CD14-positive monocyte (primary cell): ENCODE measurements at regions not wholly inside any gene's neighbourhood (a gene's known extent, or its start where the extent isn't known, plus 50 kb on each side); places are given as distances from the start of the nearest gene placed in this dataset.

Experiments used
- DNase-seq, 3 donors: peaks; one replicate each; pipeline ENCODE4 v3.0.0-alpha.2; 2011 to 2022
- H2AFZ ChIP-seq: 2 replicates; pipeline ENCODE4 v1.6.0; 2012; ENCODE audit warnings: mild to moderate bottlenecking, low read depth, low read length, inconsistent platforms; ENCODE audit not compliant: insufficient read depth, poor library complexity, severe bottlenecking
- H3K27ac ChIP-seq, 2 donors: 1 replicate in 1 of 2; 2 replicates in 1 of 2; pipeline ENCODE4 v1.5.1; 2012 to 2013; ENCODE audit warnings: low read length in 2 of 2, control low read depth in 1 of 2, inconsistent platforms in 1 of 2, low read depth in 1 of 2, mild to moderate bottlenecking in 1 of 2
- H3K27me3 ChIP-seq, 2 donors: one replicate each; pipeline versions ENCODE4 v1.6.0 to v1.6.1; 2011 to 2013; ENCODE audit warnings: low read length in 2 of 2; ENCODE audit not compliant: control insufficient read depth in 2 of 2, insufficient read depth in 2 of 2
- H3K36me3 ChIP-seq, 2 donors: replicated peaks in 1 of 2; 1 replicate in 1 of 2; 2 replicates in 1 of 2; pipeline versions ENCODE4 v1.5.1 to v1.6.1; 2012 to 2013; ENCODE audit warnings: low read length in 2 of 2, control low read depth in 1 of 2, inconsistent platforms in 1 of 2, mild to moderate bottlenecking in 1 of 2; ENCODE audit not compliant: insufficient read depth in 2 of 2, control insufficient read depth in 1 of 2
- H3K4me1 ChIP-seq, 2 donors: 1 replicate in 1 of 2; 2 replicates in 1 of 2; pipeline versions ENCODE4 v1.5.1 to v1.6.1; 2012 to 2013; ENCODE audit warnings: low read length in 2 of 2, control low read depth in 1 of 2, inconsistent platforms in 1 of 2, mild to moderate bottlenecking in 1 of 2, moderate library complexity in 1 of 2; ENCODE audit not compliant: insufficient read depth in 2 of 2, control insufficient read depth in 1 of 2
- H3K4me2 ChIP-seq: replicated peaks from 2 replicates; pipeline ENCODE3; 2012; ENCODE audit warnings: low read length, moderate library complexity, mild to moderate bottlenecking; ENCODE audit not compliant: poor library complexity, severe bottlenecking; ENCODE audit errors: extremely low read depth
- H3K4me3 ChIP-seq, 3 experiments: fragments of 200-600 bp in 1 of 3; sonication (generic) in 1 of 3; replicated peaks in 1 of 3; 1 replicate in 2 of 3; 2 replicates in 1 of 3; pipeline ENCODE4 v1.5.1; 2011 to 2013; ENCODE audit warnings: low read length in 3 of 3, mild to moderate bottlenecking in 3 of 3, control low read depth in 2 of 3, low read depth in 2 of 3, inconsistent platforms in 1 of 3, moderate library complexity in 1 of 3
- H3K79me2 ChIP-seq: 2 replicates; pipeline ENCODE4 v1.6.0; 2012; ENCODE audit warnings: mild to moderate bottlenecking, control low read depth, inconsistent platforms, low read length, moderate library complexity; ENCODE audit not compliant: insufficient read depth
- H3K9ac ChIP-seq: 2 replicates; pipeline ENCODE4 v1.6.0; 2017; ENCODE audit warnings: low read length, mild to moderate bottlenecking; ENCODE audit not compliant: insufficient read depth, poor library complexity, severe bottlenecking
- H3K9me3 ChIP-seq, 2 donors: replicated peaks in 1 of 2; 1 replicate in 1 of 2; 2 replicates in 1 of 2; pipeline versions ENCODE4 v1.5.1 to v1.6.1; 2012 to 2013; ENCODE audit warnings: low read length in 2 of 2, control low read depth in 1 of 2; ENCODE audit not compliant: control insufficient read depth in 1 of 2, insufficient read depth in 1 of 2
- H4K20me1 ChIP-seq: 2 replicates; pipeline ENCODE4 v1.6.0; 2012; ENCODE audit warnings: mild to moderate bottlenecking, low read length, control low read depth, moderate library complexity; ENCODE audit not compliant: insufficient read depth
- H3K27ac Mint-ChIP-seq, 7 donors: one replicate each; pipeline ENCODE4 v1.8.0; 2020; ENCODE audit warnings: mild to moderate bottlenecking in 7 of 7, mixed read lengths in 7 of 7, moderate library complexity in 6 of 7, inconsistent platforms in 2 of 7
- H3K27me3 Mint-ChIP-seq, 3 donors: one replicate each; pipeline ENCODE4 v1.8.0; 2021 to 2022; ENCODE audit warnings: low read depth in 3 of 3, mild to moderate bottlenecking in 3 of 3, mixed read lengths in 3 of 3, moderate library complexity in 3 of 3, inconsistent platforms in 1 of 3
- H3K36me3 Mint-ChIP-seq, 2 donors: one replicate each; pipeline ENCODE4 v1.8.0; 2020; ENCODE audit warnings: mixed read lengths in 2 of 2, inconsistent platforms in 1 of 2, mild to moderate bottlenecking in 1 of 2
- H3K4me1 Mint-ChIP-seq: one replicate; pipeline ENCODE4 v1.8.0; 2020; ENCODE audit warnings: mild to moderate bottlenecking, mixed read lengths
- H3K4me3 Mint-ChIP-seq, 2 donors: one replicate each; pipeline ENCODE4 v1.8.0; 2020; ENCODE audit warnings: mild to moderate bottlenecking in 2 of 2, mixed read lengths in 2 of 2, moderate library complexity in 1 of 2
- H3K9me3 Mint-ChIP-seq, 7 donors: one replicate each; pipeline ENCODE4 v1.8.0; 2020 to 2022; ENCODE audit warnings: mixed read lengths in 7 of 7, mild to moderate bottlenecking in 6 of 7, moderate library complexity in 6 of 7, inconsistent platforms in 2 of 7
- CTCF ChIP-seq: fragments of 200-600 bp; IDR thresholded peaks from one replicate; pipeline ENCODE4 v1.8.0; 2022; ENCODE audit warnings: antibody characterized with exemption, mild to moderate bottlenecking
- WGBS: methylation state at CpG from one replicate; pipeline ENCODE4 v1.1.5; 2013; ENCODE audit warnings: missing lambda C conversion rate; ENCODE audit not compliant: insufficient coverage; 5-methylcytosine and 5-hydroxymethylcytosine counted together
- intact Hi-C, 2 donors: fragments of 100-400 bp; cut with micrococcal nuclease; formaldehyde crosslinking; loops; one replicate each; pipeline versions ENCODE4 v1.15.0 to v1.15.1; 2023

- no peak overlapping the region for H3K9ac ChIP-seq
- no peaks in the 10 kb centered on the region for H3K36me3 ChIP-seq
- no peak overlapping the region for H3K4me2 ChIP-seq
- H3K27ac ChIP-seq: no peak overlapping the region
- Mint-ChIP-seq H3K9me3 (peaks cover 0 to 20% (median 0%) of the 10 kb centered on the region in 7 donors), H3K27ac (no peak overlapping the region), H3K27me3 (peaks cover 63 to 73% (median 72%) of the 10 kb centered on the region in 3 donors), H3K4me3 (peak overlapping the region in 1 of 2 donors; percentile 75), H3K4me1 (no peaks in the 10 kb centered on the region), H3K36me3 (peaks cover 0 to 3% of the 10 kb centered on the region in 2 donors)
- intact Hi-C loops: no loop called here
- H3K4me3 ChIP-seq: no peak overlapping the region
- no peak overlapping the region for H2AFZ ChIP-seq
- no peak for TF ChIP-seq CTCF
- no peaks in the 10 kb centered on the region for H3K4me1 ChIP-seq
- no peaks in the 10 kb centered on the region for H4K20me1 ChIP-seq
- DNase-seq: no peak
- 12% methylated on average over 21 of the region's 22 CpGs for WGBS
- no peaks in the 10 kb centered on the region for H3K79me2 ChIP-seq
- peaks cover 20 to 54% of the 10 kb centered on the region in 2 donors for H3K27me3 ChIP-seq
- H3K9me3 ChIP-seq: no peaks in the 10 kb centered on the region
Observed at GRCh38 chr1:38134294-38134755, 87.7 kb upstream of the POU3F1 start.

GRCh38 chr1:38133756-38134155, 87.2 kb upstream of the POU3F1 start:
- H4K20me1 ChIP-seq: no peaks in the 10 kb centered on the region
- no peak for DNase-seq
- peaks cover 20 to 54% of the 10 kb centered on the region in 2 donors for H3K27me3 ChIP-seq
- no peak overlapping the region for H3K9ac ChIP-seq
- 20% methylated on average over 1 of the region's 27 CpGs for WGBS
- H3K27ac Mint-ChIP-seq: no peak overlapping the region
- no peaks in the 10 kb centered on the region for H3K36me3 ChIP-seq
- no peak overlapping the region for H3K4me3 ChIP-seq
- peaks cover 0 to 3% of the 10 kb centered on the region in 2 donors for H3K36me3 Mint-ChIP-seq
- H3K79me2 ChIP-seq: no peaks in the 10 kb centered on the region
- intact Hi-C loops: no loop called here
- H3K9me3 ChIP-seq: no peaks in the 10 kb centered on the region
- H3K4me2 ChIP-seq: no peak overlapping the region
- H2AFZ ChIP-seq: no peak overlapping the region
- peaks cover 61 to 69% (median 67%) of the 10 kb centered on the region in 3 donors for H3K27me3 Mint-ChIP-seq
- no peaks in the 10 kb centered on the region for H3K4me1 Mint-ChIP-seq
- peaks cover 0 to 18% (median 0%) of the 10 kb centered on the region in 7 donors for H3K9me3 Mint-ChIP-seq
- no peak for TF ChIP-seq CTCF
- peak overlapping the region in 1 of 2 donors; percentile 64 for H3K4me3 Mint-ChIP-seq
- no peaks in the 10 kb centered on the region for H3K4me1 ChIP-seq
- H3K27ac ChIP-seq: no peak overlapping the region
